NCI-H82 (cell line): ENCODE measurements at regions not wholly inside any gene's neighbourhood (a gene's known extent, or its start where the extent isn't known, plus 50 kb on each side); places are given as distances from the start of the nearest gene placed in this dataset.
"Not testable (repeated sequence)": the region's sequence is repeated elsewhere in the genome, so short reads cannot be mapped to it uniquely, and the experiment has no call there.

Experiments
- DNase-seq: peaks from one replicate; lab custom pipeline; 2025; lab: John Stamatoyannopoulos, UW

- DNase-seq = no peak
Measured at GRCh38 chr10:15428681-15429080, 57.6 kb upstream of the FAM171A1 start.

GRCh38 chr10:15427843-15428414, 56.8 kb upstream of the FAM171A1 start:
- peak; percentile 66 for DNase-seq

GRCh38 chr10:15426558-15426957, 55.5 kb upstream of the FAM171A1 start:
- DNase-seq = no peak

GRCh38 chr10:15426115-15426514, 55.0 kb upstream of the FAM171A1 start:
- DNase-seq = no peak

- not testable (repeated sequence) for DNase-seq
Measured at GRCh38 chr10:15421875-15422274, 50.8 kb upstream of the FAM171A1 start.
